Tibial nerve (tissue), 4 donors: ENCODE measurements at regions not wholly inside any gene's neighbourhood (a gene's known extent, or its start where the extent isn't known, plus 50 kb on each side); places are given as distances from the start of the nearest gene placed in this dataset.
"Not testable (repeated sequence)": the region's sequence is repeated elsewhere in the genome, so short reads cannot be mapped to it uniquely, and the experiment has no call there.

Experiments
- DNase-seq, 2 donors: peaks; one replicate each; pipeline ENCODE4 v3.0.0-alpha.2; 2019; ENCODE audit warnings: low spot score in 2 of 2
- H3K27ac ChIP-seq, 4 donors: fragments of 200-600 bp; sonication (generic) in 3 of 4; one replicate each; pipeline ENCODE4 v1.5.1; 2017 to 2019; ENCODE audit warnings: mild to moderate bottlenecking in 1 of 4
- H3K27me3 ChIP-seq, 2 donors: fragments of 200-600 bp; sonication (generic) in 1 of 2; one replicate each; pipeline versions ENCODE4 v1.5.1 to v1.6.0; 2017 to 2019
- H3K36me3 ChIP-seq, 3 donors: fragments of 200-600 bp; sonication (generic); one replicate each; pipeline ENCODE4 v1.5.1; 2018 to 2019
- H3K4me1 ChIP-seq, 4 donors: fragments of 200-600 bp; sonication (generic) in 3 of 4; one replicate each; pipeline ENCODE4 v1.5.1; 2017 to 2019
- H3K4me3 ChIP-seq, 4 donors: fragments of 200-600 bp; sonication (generic) in 3 of 4; one replicate each; pipeline ENCODE4 v1.5.1; 2017 to 2019; ENCODE audit warnings: mild to moderate bottlenecking in 1 of 4, moderate library complexity in 1 of 4
- H3K9me3 ChIP-seq, 4 donors: fragments of 200-600 bp; sonication (generic) in 3 of 4; one replicate each; pipeline ENCODE4 v1.5.1; 2017 to 2019
- CTCF ChIP-seq, 5 experiments: fragments of 200-600 bp in 3 of 5; fragments of 450-650 bp in 2 of 5; sonication (generic) in 3 of 5; IDR thresholded peaks; one replicate each; pipeline ENCODE4 v1.5.1; 2016 to 2019; ENCODE audit warnings: antibody characterized with exemption in 5 of 5, mild to moderate bottlenecking in 3 of 5, moderate library complexity in 2 of 5
- EP300 ChIP-seq, 2 donors: sonication (generic); formaldehyde crosslinking; IDR thresholded peaks; one replicate each; pipeline ENCODE4 v1.6.1; 2017; ENCODE audit warnings: antibody characterized with exemption in 2 of 2, mild to moderate bottlenecking in 1 of 2
- POLR2A ChIP-seq, 2 donors: fragments of 450-650 bp; IDR thresholded peaks; one replicate each; pipeline ENCODE4 v1.6.1; 2017; ENCODE audit warnings: antibody characterized with exemption in 2 of 2, mild to moderate bottlenecking in 2 of 2, moderate library complexity in 2 of 2
- WGBS, 2 donors: methylation state at CpG; one replicate each; pipeline ENCODE4 v1.1.5; 2018; 5-methylcytosine and 5-hydroxymethylcytosine counted together

GRCh38 chr21:14290576-14290975 is 74.6 kb downstream of the RBM11 start:
- DNase-seq: no peak
- TF ChIP-seq POLR2A (IDR thresholded peaks at IDR 0.05): no peak
- no peak for TF ChIP-seq EP300 (IDR thresholded peaks at IDR 0.05)
- TF ChIP-seq CTCF (IDR thresholded peaks at IDR 0.05): no peak
- H3K27ac ChIP-seq: no peak overlapping the region
- H3K4me1 ChIP-seq: no peaks in the 10 kb centered on the region
- WGBS, 2 donors: 81 to 86% methylated on average over 4 of the region's 4 CpGs
- H3K4me3 ChIP-seq: no peak overlapping the region
- no peaks in the 10 kb centered on the region for H3K27me3 ChIP-seq
- no peaks in the 10 kb centered on the region for H3K36me3 ChIP-seq
- no peaks in the 10 kb centered on the region for H3K9me3 ChIP-seq

- Histone ChIP-seq H3K9me3 (no peaks in the 10 kb centered on the region), H3K27me3 (no peaks in the 10 kb centered on the region), H3K36me3 (no peaks in the 10 kb centered on the region), H3K4me3 (no peak overlapping the region), H3K27ac (no peak overlapping the region), H3K4me1 (peaks cover 0 to 8% (median 0%) of the 10 kb centered on the region in 4 donors)
- no peak for TF ChIP-seq CTCF (IDR thresholded peaks at IDR 0.05)
- no peak for TF ChIP-seq POLR2A (IDR thresholded peaks at IDR 0.05)
- TF ChIP-seq EP300 (IDR thresholded peaks at IDR 0.05): no peak
- DNase-seq: no peak
- WGBS, 2 donors: 76 to 82% methylated on average over 3 of the region's 3 CpGs
Observed at GRCh38 chr21:14288922-14289321, 73.0 kb downstream of the RBM11 start.

GRCh38 chr21:14285147-14285761 is 69.3 kb downstream of the RBM11 start:
- no peak overlapping the region for H3K4me3 ChIP-seq
- WGBS, 2 donors: 55 to 69% methylated on average over 2 of the region's 2 CpGs
- peak overlapping the region in 2 of 4 donors; percentile 30 to 63 for H3K27ac ChIP-seq
- H3K36me3 ChIP-seq: no peaks in the 10 kb centered on the region
- DNase-seq: no peak
- H3K4me1 ChIP-seq: peaks cover 0 to 8% (median 0%) of the 10 kb centered on the region in 4 donors
- H3K27me3 ChIP-seq: no peaks in the 10 kb centered on the region
- TF ChIP-seq CTCF (IDR thresholded peaks at IDR 0.05) (no peak), POLR2A (IDR thresholded peaks at IDR 0.05) (no peak), EP300 (IDR thresholded peaks at IDR 0.05) (no peak)
- H3K9me3 ChIP-seq: no peaks in the 10 kb centered on the region

- Histone ChIP-seq H3K4me3 (no peak overlapping the region), H3K36me3 (no peaks in the 10 kb centered on the region), H3K27me3 (no peaks in the 10 kb centered on the region), H3K9me3 (no peaks in the 10 kb centered on the region), H3K27ac (no peak overlapping the region), H3K4me1 (peaks cover 0 to 8% (median 0%) of the 10 kb centered on the region in 4 donors)
- WGBS, 2 donors: 41 to 44% methylated on average over 3 of the region's 3 CpGs
- no peak for TF ChIP-seq CTCF (IDR thresholded peaks at IDR 0.05)
- TF ChIP-seq EP300 (IDR thresholded peaks at IDR 0.05): no peak
- no peak for TF ChIP-seq POLR2A (IDR thresholded peaks at IDR 0.05)
- DNase-seq: no peak
Observed at GRCh38 chr21:14284481-14284880, 68.5 kb downstream of the RBM11 start.

- H3K4me1 ChIP-seq, H3K36me3 ChIP-seq, H3K27ac ChIP-seq, DNase-seq, H3K9me3 ChIP-seq, H3K4me3 ChIP-seq, H3K27me3 ChIP-seq: not testable (repeated sequence)
- 20 to 49% methylated on average over 11 of the region's 11 CpGs for WGBS, 2 donors
Observed at GRCh38 chr21:14281188-14281900, 65.4 kb downstream of the RBM11 start.
